NT2/D1 (cell line): ENCODE measurements at regions not wholly inside any gene's neighbourhood (a gene's known extent, or its start where the extent isn't known, plus 50 kb on each side); places are given as distances from the start of the nearest gene placed in this dataset.

Source experiments
- SUZ12 ChIP-seq: IDR thresholded peaks from 2 replicates; pipeline ENCODE4 v1.6.1; 2011; ENCODE audit not compliant: insufficient read length, insufficient read depth; ENCODE audit errors: extremely low read depth
- YY1 ChIP-seq: IDR thresholded peaks from 2 replicates; pipeline ENCODE4 v1.6.1; 2011; ENCODE audit not compliant: insufficient read length, insufficient read depth
- ZNF274 ChIP-seq: IDR thresholded peaks from 2 replicates; pipeline ENCODE4 v1.6.1; 2011; ENCODE audit warnings: mild to moderate bottlenecking, low read depth, low read length

- no peak for TF ChIP-seq ZNF274
- no peak for TF ChIP-seq YY1
- TF ChIP-seq SUZ12 = no peak
Measured at GRCh38 chr21:35840197-35840799, 220.0 kb downstream of the SETD4 start.
